SU-DHL-6 (cell line): ENCODE measurements at regions not wholly inside any gene's neighbourhood (a gene's known extent, or its start where the extent isn't known, plus 50 kb on each side); places are given as distances from the start of the nearest gene placed in this dataset.

Source experiments
- H2AFZ ChIP-seq: fragments of 200-600 bp; sonication (generic); 2 replicates; pipeline ENCODE4 v1.6.1; 2014; ENCODE audit warnings: low read depth, mild to moderate bottlenecking, moderate library complexity, mixed read lengths, antibody characterized with exemption, low read length; ENCODE audit not compliant: severe bottlenecking
- H3F3A ChIP-seq: fragments of 200-600 bp; shearing (Covaris generic); 2 replicates; pipeline ENCODE4 v1.6.0; 2016; ENCODE audit warnings: antibody characterized with exemption, mild to moderate bottlenecking; ENCODE audit not compliant: insufficient read depth
- H3K27ac ChIP-seq: fragments of 200-600 bp; sonication (generic); 2 replicates; pipeline ENCODE4 v1.5.1; 2016; ENCODE audit warnings: low read depth, mild to moderate bottlenecking, low read length, moderate library complexity, mixed read lengths
- H3K27me3 ChIP-seq: fragments of 200-600 bp; sonication (generic), shearing (Covaris generic); 2 replicates; pipeline ENCODE4 v1.6.0; 2014; ENCODE audit warnings: mild to moderate bottlenecking, low read length
- H3K36me3 ChIP-seq: fragments of 200-600 bp; sonication (generic); 2 replicates; pipeline ENCODE4 v1.6.1; 2014; ENCODE audit warnings: mild to moderate bottlenecking, low read length, mixed read lengths
- H3K4me2 ChIP-seq: fragments of 300-600, 200-600 bp; shearing (Covaris generic), sonication (generic); 2 replicates; pipeline ENCODE4 v1.6.0; 2014; ENCODE audit warnings: low read length, low read depth, mild to moderate bottlenecking; ENCODE audit not compliant: poor library complexity, severe bottlenecking
- H3K4me3 ChIP-seq: fragments of 200-600 bp; sonication (generic); 2 replicates; pipeline ENCODE4 v1.5.1; 2014; ENCODE audit warnings: antibody characterized with exemption, low read length, mild to moderate bottlenecking, mixed read lengths; ENCODE audit not compliant: insufficient read depth, poor library complexity, severe bottlenecking
- H3K79me2 ChIP-seq: fragments of 200-600 bp; sonication (generic); 2 replicates; pipeline ENCODE4 v1.6.1; 2014; ENCODE audit warnings: mild to moderate bottlenecking, low read length, moderate library complexity; ENCODE audit not compliant: insufficient read depth
- H3K9ac ChIP-seq: fragments of 200-600 bp; sonication (generic); 2 replicates; pipeline ENCODE4 v1.7.0; 2014; ENCODE audit warnings: mild to moderate bottlenecking, low read length
- H3K9me2 ChIP-seq: fragments of 200-600 bp; sonication (generic); replicated peaks from 2 replicates; pipeline ENCODE4 v1.6.1; 2014; ENCODE audit warnings: low read length; ENCODE audit not compliant: insufficient read depth
- H3K9me3 ChIP-seq: fragments of 200-600 bp; sonication (generic); 2 replicates; pipeline ENCODE4 v1.6.1; 2014; ENCODE audit warnings: low read length, mixed read lengths; ENCODE audit not compliant: insufficient read depth
- H4K20me1 ChIP-seq: fragments of 200-600 bp; sonication (generic); 2 replicates; pipeline ENCODE4 v1.6.1; 2014; ENCODE audit warnings: low read depth, mild to moderate bottlenecking, antibody characterized with exemption, low read length, moderate library complexity, mixed read lengths
- EZH2phosphoT487 ChIP-seq: fragments of 200-600 bp; sonication (generic), shearing (Covaris generic); conservative IDR thresholded peaks from 2 replicates; pipeline ENCODE4 v1.6.1; 2018; ENCODE audit warnings: mild to moderate bottlenecking, antibody characterized with exemption, low read length, moderate library complexity, mixed read lengths
- TF ChIP-seq, protein P1 (sequence below): fragments of 200-600 bp; sonication (generic); IDR thresholded peaks from one replicate; pipeline ENCODE4 v1.5.1; 2017; ENCODE audit warnings: antibody characterized with exemption, mild to moderate bottlenecking, low read length, moderate library complexity; ENCODE audit not compliant: insufficient read depth, poor library complexity, severe bottlenecking

DNA sequence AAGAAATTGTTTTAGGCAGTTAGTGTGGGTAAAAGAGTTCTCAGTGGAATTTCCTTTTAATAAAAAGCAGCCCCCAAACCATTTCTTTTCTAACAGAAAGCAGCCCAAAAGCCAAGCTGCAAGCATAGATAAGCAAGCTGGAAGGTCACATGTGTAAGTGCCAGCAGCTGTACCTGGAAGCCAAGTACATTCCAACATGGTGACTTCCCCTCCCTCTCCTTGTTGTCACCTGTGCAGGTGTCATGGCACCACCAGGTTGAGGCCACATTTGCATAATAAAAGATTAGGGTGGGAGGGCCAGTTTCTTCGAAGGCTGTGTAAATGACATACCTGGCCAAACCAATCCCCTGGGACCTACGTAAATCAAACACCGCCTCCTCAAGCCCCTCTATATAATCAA lies 240.3 kb upstream of the RAB4A start:
- Histone ChIP-seq H4K20me1 (no peaks in the 10 kb centered on the region), H3K79me2 (no peaks in the 10 kb centered on the region), H3F3A (no peaks in the 10 kb centered on the region), H3K27me3 (no peaks in the 10 kb centered on the region), H3K4me2 (no peak overlapping the region), H3K9ac (no peak overlapping the region), H3K9me3 (no peaks in the 10 kb centered on the region), H3K27ac (no peak overlapping the region), H3K36me3 (no peaks in the 10 kb centered on the region), H3K9me2 (no peaks in the 10 kb centered on the region), H3K4me3 (no peak overlapping the region), H2AFZ (no peak overlapping the region)
- TF ChIP-seq, protein P1, sequence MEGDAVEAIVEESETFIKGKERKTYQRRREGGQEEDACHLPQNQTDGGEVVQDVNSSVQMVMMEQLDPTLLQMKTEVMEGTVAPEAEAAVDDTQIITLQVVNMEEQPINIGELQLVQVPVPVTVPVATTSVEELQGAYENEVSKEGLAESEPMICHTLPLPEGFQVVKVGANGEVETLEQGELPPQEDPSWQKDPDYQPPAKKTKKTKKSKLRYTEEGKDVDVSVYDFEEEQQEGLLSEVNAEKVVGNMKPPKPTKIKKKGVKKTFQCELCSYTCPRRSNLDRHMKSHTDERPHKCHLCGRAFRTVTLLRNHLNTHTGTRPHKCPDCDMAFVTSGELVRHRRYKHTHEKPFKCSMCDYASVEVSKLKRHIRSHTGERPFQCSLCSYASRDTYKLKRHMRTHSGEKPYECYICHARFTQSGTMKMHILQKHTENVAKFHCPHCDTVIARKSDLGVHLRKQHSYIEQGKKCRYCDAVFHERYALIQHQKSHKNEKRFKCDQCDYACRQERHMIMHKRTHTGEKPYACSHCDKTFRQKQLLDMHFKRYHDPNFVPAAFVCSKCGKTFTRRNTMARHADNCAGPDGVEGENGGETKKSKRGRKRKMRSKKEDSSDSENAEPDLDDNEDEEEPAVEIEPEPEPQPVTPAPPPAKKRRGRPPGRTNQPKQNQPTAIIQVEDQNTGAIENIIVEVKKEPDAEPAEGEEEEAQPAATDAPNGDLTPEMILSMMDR: no peak
- TF ChIP-seq EZH2phosphoT487: no peak

- Histone ChIP-seq H3K9me2 (no peaks in the 10 kb centered on the region), H3K4me2 (no peak overlapping the region), H3F3A (no peaks in the 10 kb centered on the region), H3K9me3 (no peaks in the 10 kb centered on the region), H3K9ac (no peak overlapping the region), H3K36me3 (no peaks in the 10 kb centered on the region), H3K4me3 (no peak overlapping the region), H3K27me3 (no peaks in the 10 kb centered on the region), H2AFZ (no peak overlapping the region), H3K27ac (no peak overlapping the region), H3K79me2 (no peaks in the 10 kb centered on the region), H4K20me1 (no peaks in the 10 kb centered on the region)
- no peak for TF ChIP-seq EZH2phosphoT487
- TF ChIP-seq, protein P1: no peak
Observed at GRCh38 chr1:229031061-229031460, 239.8 kb upstream of the RAB4A start.

GRCh38 chr1:229031481-229032341 lies 239.2 kb upstream of the RAB4A start:
- Histone ChIP-seq H3K9me2 (no peaks in the 10 kb centered on the region), H3K4me2 (no peak overlapping the region), H4K20me1 (no peaks in the 10 kb centered on the region), H3K79me2 (no peaks in the 10 kb centered on the region), H3K36me3 (no peaks in the 10 kb centered on the region), H3K27me3 (no peaks in the 10 kb centered on the region), H3K27ac (no peak overlapping the region), H2AFZ (no peak overlapping the region), H3K9me3 (no peaks in the 10 kb centered on the region), H3K9ac (no peak overlapping the region), H3K4me3 (no peak overlapping the region), H3F3A (no peaks in the 10 kb centered on the region)
- TF ChIP-seq, protein P1: no peak
- TF ChIP-seq EZH2phosphoT487: no peak
